Neural crest cell (in vitro differentiated cells): ENCODE measurements at regions not wholly inside any gene's neighbourhood (a gene's known extent, or its start where the extent isn't known, plus 50 kb on each side); places are given as distances from the start of the nearest gene placed in this dataset.

Experiments used
- DNase-seq: peaks from one replicate; pipeline ENCODE4 v3.0.0; 2021; ENCODE audit warnings: low read depth, mixed read lengths, low spot score
- H3K27ac Mint-ChIP-seq: one replicate; pipeline ENCODE4 v1.8.0; 2021; ENCODE audit warnings: mild to moderate bottlenecking, mixed read lengths; ENCODE audit not compliant: unreplicated experiment
- H3K27me3 Mint-ChIP-seq: 2 replicates; pipeline ENCODE4 v1.8.0; 2021; ENCODE audit warnings: low read depth, mild to moderate bottlenecking, mixed read lengths
- H3K36me3 Mint-ChIP-seq: 2 replicates; pipeline ENCODE4 v1.8.0; 2021; ENCODE audit warnings: low read depth, mild to moderate bottlenecking, mixed read lengths
- H3K4me1 Mint-ChIP-seq: 2 replicates; pipeline ENCODE4 v1.8.0; 2021; ENCODE audit warnings: mixed read lengths
- H3K4me3 Mint-ChIP-seq: one replicate; pipeline ENCODE4 v1.8.0; 2021; ENCODE audit warnings: mild to moderate bottlenecking, mixed read lengths
- H3K9me3 Mint-ChIP-seq: 2 replicates; pipeline ENCODE4 v1.8.0; 2021; ENCODE audit warnings: mixed read lengths
- CTCF ChIP-seq: fragments of 200-600 bp; sonication (generic); conservative IDR thresholded peaks from 2 replicates; pipeline ENCODE4 v1.5.0; 2021; ENCODE audit warnings: antibody characterized with exemption, mild to moderate bottlenecking

- Mint-ChIP-seq H3K36me3 (peaks cover 7% of the 10 kb centered on the region), H3K4me1 (no peaks in the 10 kb centered on the region), H3K27me3 (no peaks in the 10 kb centered on the region), H3K27ac (no peak overlapping the region), H3K4me3 (no peak overlapping the region), H3K9me3 (peaks cover 3% of the 10 kb centered on the region)
- DNase-seq = no peak
- no peak for TF ChIP-seq CTCF
Observed at GRCh38 chr14:96979611-96980074, 182.5 kb downstream of the VRK1 start.

- Mint-ChIP-seq H3K27ac (no peak overlapping the region), H3K4me3 (no peak overlapping the region), H3K4me1 (no peaks in the 10 kb centered on the region), H3K27me3 (no peaks in the 10 kb centered on the region), H3K9me3 (no peaks in the 10 kb centered on the region), H3K36me3 (no peaks in the 10 kb centered on the region)
- no peak for DNase-seq
- no peak for TF ChIP-seq CTCF
Observed at GRCh38 chr14:96980835-96981234, 183.7 kb downstream of the VRK1 start.

GRCh38 chr14:96986256-96987085 lies 189.3 kb downstream of the VRK1 start:
- peaks cover 5% of the 10 kb centered on the region for H3K4me1 Mint-ChIP-seq
- no peaks in the 10 kb centered on the region for H3K9me3 Mint-ChIP-seq
- H3K4me3 Mint-ChIP-seq = no peak overlapping the region
- H3K36me3 Mint-ChIP-seq = no peaks in the 10 kb centered on the region
- no peak for TF ChIP-seq CTCF
- no peak overlapping the region for H3K27ac Mint-ChIP-seq
- H3K27me3 Mint-ChIP-seq = no peaks in the 10 kb centered on the region
- DNase-seq = no peak

- Mint-ChIP-seq H3K4me3 (no peak overlapping the region), H3K27ac (no peak overlapping the region), H3K4me1 (peaks cover 5% of the 10 kb centered on the region), H3K27me3 (no peaks in the 10 kb centered on the region), H3K9me3 (no peaks in the 10 kb centered on the region), H3K36me3 (no peaks in the 10 kb centered on the region)
- TF ChIP-seq CTCF = no peak
- DNase-seq = no peak
Observed at GRCh38 chr14:96987086-96987474, 189.9 kb downstream of the VRK1 start.

- Mint-ChIP-seq H3K36me3 (no peaks in the 10 kb centered on the region), H3K4me3 (no peak overlapping the region), H3K4me1 (peaks cover 5% of the 10 kb centered on the region), H3K27me3 (no peaks in the 10 kb centered on the region), H3K27ac (no peak overlapping the region), H3K9me3 (no peaks in the 10 kb centered on the region)
- TF ChIP-seq CTCF = no peak
- no peak for DNase-seq
Observed at GRCh38 chr14:96987771-96988170, 190.6 kb downstream of the VRK1 start.
